Heart left ventricle (tissue), 16 donors: ENCODE measurements at regions not wholly inside any gene's neighbourhood (a gene's known extent, or its start where the extent isn't known, plus 50 kb on each side); places are given as distances from the start of the nearest gene placed in this dataset.

Experiments used
- ATAC-seq, 4 donors: fragments of 200-7000 bp; cut with Tn5 transposase; one replicate each; pipeline ENCODE4 v1.9.1; 2020 to 2022; ENCODE audit warnings: moderate library complexity in 4 of 4, mild to moderate bottlenecking in 3 of 4, moderate number of reproducible peaks in 1 of 4
- DNase-seq, 5 donors: peaks; one replicate each; pipeline ENCODE4 v3.0.0-alpha.2; 2020
- H3K27ac ChIP-seq, 12 donors: fragments of 200-600 bp; sonication (generic) in 4 of 12; one replicate each; pipeline versions ENCODE4 v1.5.0 to v1.8.0; 2016 to 2022; ENCODE audit warnings: mild to moderate bottlenecking in 2 of 12
- H3K27me3 ChIP-seq, 9 donors: fragments of 200-600 bp; sonication (generic) in 2 of 9; one replicate each; pipeline versions ENCODE4 v1.5.1 to v1.8.0; 2016 to 2022; ENCODE audit warnings: mild to moderate bottlenecking in 3 of 9
- H3K36me3 ChIP-seq, 9 donors: fragments of 200-600 bp; sonication (generic) in 2 of 9; one replicate each; pipeline versions ENCODE4 v1.5.0 to v1.8.0; 2018 to 2022; ENCODE audit warnings: mild to moderate bottlenecking in 2 of 9
- H3K4me1 ChIP-seq, 12 donors: fragments of 200-600 bp; sonication (generic) in 4 of 12; one replicate each; pipeline versions ENCODE4 v1.5.0 to v1.8.0; 2016 to 2022; ENCODE audit warnings: mild to moderate bottlenecking in 3 of 12
- H3K4me3 ChIP-seq, 12 donors: fragments of 200-600 bp; sonication (generic) in 4 of 12; one replicate each; pipeline versions ENCODE4 v1.5.0 to v1.8.0; 2017 to 2022; ENCODE audit warnings: mild to moderate bottlenecking in 9 of 12, moderate library complexity in 4 of 12
- H3K9me3 ChIP-seq, 12 donors: fragments of 200-600 bp; sonication (generic) in 4 of 12; one replicate each; pipeline versions ENCODE4 v1.5.0 to v1.8.0; 2016 to 2022; ENCODE audit warnings: mild to moderate bottlenecking in 1 of 12
- POLR2A ChIP-seq, 2 donors: fragments of 450-650 bp; IDR thresholded peaks; one replicate each; pipeline ENCODE4 v1.6.1; 2017; ENCODE audit warnings: antibody characterized with exemption in 2 of 2, mild to moderate bottlenecking in 2 of 2, moderate library complexity in 2 of 2
- WGBS, 4 donors: extraction: QIAGEN DNeasy Blood & Tissue Kit in 2 of 4; methylation state at CpG; one replicate each; pipeline versions ENCODE4 v1.1.5 to v1.1.7; 2013 to 2018; 5-methylcytosine and 5-hydroxymethylcytosine counted together
- intact Hi-C, 10 donors: fragments of 100-400 bp; cut with DNase I; formaldehyde crosslinking; loops; one replicate each; pipeline versions ENCODE4 v1.11.1 to v1.14.2; 2022
- TF ChIP-seq, protein P1 (sequence below), 12 donors: fragments of 200-600 bp; sonication (generic) in 4 of 12; IDR thresholded peaks; one replicate each; pipeline versions ENCODE4 v1.5.0 to v1.8.0; 2018 to 2022; ENCODE audit warnings: antibody characterized with exemption in 12 of 12, mild to moderate bottlenecking in 5 of 12
- donor health status: ischemic (EF 13 %, LVEDD 7.1; RV severe dilation, severe dysfunction).
- donor health status: healthy with polysubstance abuse.
- donor health status: DM: no; HTN: yes; CAD: no.
- donor health status: DM: no; HTN: no; CAD: no.
- donor health status: ischemic (EF 25% LVEDD 6.9; RV normal size, moderate dysfunction).
- donor health status: ischemic (EF 25% LVEDD 5.7; RV mildly dilated, moderate dysfunction).
- donor health status: healthy.
- donor health status: DM: yes; HTN: yes; CAD: no.
- donor health status: ischemic (EF 35%, LVEDD 5.7; RV mildly dilated, moderate dysfunction).
- donor health status: nonischemic (EF 11% LVEDD 7.7; RV severe dilation, severe dysfunction).
- donor health status: DM: yes; HTN: yes; CAD: no.
- donor health status: PGD.
- donor health status: ischemic (EF 29% LVEDD 5.4; RV normal size, mild dysfunction).
- donor health status: nonischemic (EF 23%, LVEDD 6.1; RV moderate dilation, normal function).

DNA sequence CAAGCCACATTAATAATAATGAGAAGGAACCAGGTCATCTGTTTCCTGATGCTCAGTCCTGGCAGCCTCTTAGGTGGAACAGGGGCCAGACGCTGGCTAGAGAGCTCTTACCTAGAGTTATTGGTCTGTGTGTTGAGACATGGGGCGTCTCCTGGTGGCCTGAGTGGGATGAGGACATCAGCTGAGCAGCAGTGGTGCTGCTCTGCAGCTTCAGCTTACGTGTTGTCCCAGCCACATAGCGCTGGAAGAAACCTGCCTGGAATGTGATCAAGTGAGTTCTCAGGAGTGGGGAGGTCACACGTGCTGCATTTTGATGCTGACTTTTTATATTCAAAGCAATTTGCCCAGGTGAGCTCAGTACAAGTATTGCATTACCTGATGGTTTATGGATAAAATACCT is 355.4 kb downstream of the CDH26 start:
- Histone ChIP-seq H3K9me3 (no peaks in the 10 kb centered on the region), H3K27ac (no peak overlapping the region), H3K4me1 (no peaks in the 10 kb centered on the region), H3K4me3 (no peak overlapping the region), H3K27me3 (no peaks in the 10 kb centered on the region), H3K36me3 (no peaks in the 10 kb centered on the region)
- TF ChIP-seq, protein P1, sequence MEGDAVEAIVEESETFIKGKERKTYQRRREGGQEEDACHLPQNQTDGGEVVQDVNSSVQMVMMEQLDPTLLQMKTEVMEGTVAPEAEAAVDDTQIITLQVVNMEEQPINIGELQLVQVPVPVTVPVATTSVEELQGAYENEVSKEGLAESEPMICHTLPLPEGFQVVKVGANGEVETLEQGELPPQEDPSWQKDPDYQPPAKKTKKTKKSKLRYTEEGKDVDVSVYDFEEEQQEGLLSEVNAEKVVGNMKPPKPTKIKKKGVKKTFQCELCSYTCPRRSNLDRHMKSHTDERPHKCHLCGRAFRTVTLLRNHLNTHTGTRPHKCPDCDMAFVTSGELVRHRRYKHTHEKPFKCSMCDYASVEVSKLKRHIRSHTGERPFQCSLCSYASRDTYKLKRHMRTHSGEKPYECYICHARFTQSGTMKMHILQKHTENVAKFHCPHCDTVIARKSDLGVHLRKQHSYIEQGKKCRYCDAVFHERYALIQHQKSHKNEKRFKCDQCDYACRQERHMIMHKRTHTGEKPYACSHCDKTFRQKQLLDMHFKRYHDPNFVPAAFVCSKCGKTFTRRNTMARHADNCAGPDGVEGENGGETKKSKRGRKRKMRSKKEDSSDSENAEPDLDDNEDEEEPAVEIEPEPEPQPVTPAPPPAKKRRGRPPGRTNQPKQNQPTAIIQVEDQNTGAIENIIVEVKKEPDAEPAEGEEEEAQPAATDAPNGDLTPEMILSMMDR (IDR thresholded peaks at IDR 0.05), result no peak
- no peak for TF ChIP-seq POLR2A (IDR thresholded peaks at IDR 0.05)
- intact Hi-C loops, result no loop called here
- WGBS, 4 donors, result 68 to 74% (median 70%) methylated on average over 5 of the region's 5 CpGs
- ATAC-seq, result no peak
- DNase-seq, result no peak

DNA sequence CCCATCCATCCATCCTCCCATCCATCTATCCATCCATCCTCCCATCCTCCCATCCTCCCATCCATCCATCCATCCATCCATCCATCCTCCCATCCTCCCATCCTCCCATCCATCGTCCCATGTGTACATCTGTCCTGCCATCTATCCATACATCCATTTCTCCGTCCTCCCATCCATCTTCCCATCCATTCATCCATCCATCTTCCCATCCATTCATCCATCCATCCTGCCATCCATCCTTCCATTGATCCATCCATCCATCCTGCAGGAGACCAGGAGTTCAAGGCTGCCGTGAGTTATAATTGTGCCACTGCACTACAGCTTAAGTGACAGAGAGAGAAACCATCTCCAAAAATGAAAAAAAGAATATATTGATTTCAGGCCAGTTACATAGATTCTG is 356.5 kb downstream of the CDH26 start:
- WGBS, 4 donors, result 90 to 92% (median 90%) methylated on average over 3 of the region's 3 CpGs

DNA sequence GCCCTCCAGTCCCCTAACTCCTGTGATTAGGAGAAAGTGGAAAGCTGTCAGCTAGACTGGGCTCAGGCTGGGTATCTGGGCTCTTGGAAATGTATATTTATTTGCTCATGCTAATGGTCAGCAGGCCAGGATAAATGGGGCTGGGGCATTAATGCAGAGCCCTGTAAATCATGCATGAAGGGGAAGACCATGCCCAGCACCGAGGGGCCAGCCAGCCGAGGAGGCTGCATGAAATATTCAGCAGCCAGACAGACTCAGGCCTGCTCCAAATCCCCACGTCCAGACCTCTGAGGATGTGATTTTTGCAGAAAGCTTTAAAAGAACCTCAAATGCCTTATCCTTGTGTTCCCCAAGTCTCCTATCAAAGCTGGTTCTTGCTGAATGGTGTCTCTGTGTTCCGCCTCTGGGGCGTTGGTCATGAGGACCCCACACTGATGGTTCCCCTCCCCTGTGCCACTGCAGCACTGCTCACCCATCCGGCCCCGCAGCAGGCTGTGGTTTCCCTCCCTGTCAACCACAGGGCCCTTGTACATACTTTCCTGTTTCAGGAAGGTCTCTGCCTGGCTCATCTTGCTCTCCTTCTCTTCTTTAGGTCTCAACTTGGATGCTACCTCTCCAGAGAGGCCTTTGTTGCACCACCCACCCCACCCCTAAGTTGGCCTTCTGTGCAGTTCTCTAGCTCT is 358.4 kb downstream of the CDH26 start:
- intact Hi-C loops, result no loop called here
- ATAC-seq (no peak), DNase-seq (no peak)
- Histone ChIP-seq H3K4me1 (no peaks in the 10 kb centered on the region), H3K4me3 (no peak overlapping the region), H3K9me3 (no peaks in the 10 kb centered on the region), H3K27me3 (no peaks in the 10 kb centered on the region), H3K27ac (no peak overlapping the region), H3K36me3 (no peaks in the 10 kb centered on the region)
- TF ChIP-seq, protein P1 (IDR thresholded peaks at IDR 0.05), result no peak
- TF ChIP-seq POLR2A (IDR thresholded peaks at IDR 0.05), result no peak
- WGBS, 4 donors, result 77 to 87% (median 84%) methylated on average over 7 of the region's 7 CpGs

More for the DNA sequence above, 356.5 kb downstream of the CDH26 start:
- no peak for DNase-seq
- TF ChIP-seq, protein P1 (IDR thresholded peaks at IDR 0.05), result no peak
- TF ChIP-seq POLR2A (IDR thresholded peaks at IDR 0.05), result no peak
- intact Hi-C loops, result no loop called here
- H3K4me3 ChIP-seq, result no peak overlapping the region
- H3K27ac ChIP-seq, result no peak overlapping the region
- no peaks in the 10 kb centered on the region for H3K4me1 ChIP-seq
- H3K9me3 ChIP-seq, result no peaks in the 10 kb centered on the region
- ATAC-seq, result no peak
- H3K36me3 ChIP-seq, result no peaks in the 10 kb centered on the region
- no peaks in the 10 kb centered on the region for H3K27me3 ChIP-seq

DNA sequence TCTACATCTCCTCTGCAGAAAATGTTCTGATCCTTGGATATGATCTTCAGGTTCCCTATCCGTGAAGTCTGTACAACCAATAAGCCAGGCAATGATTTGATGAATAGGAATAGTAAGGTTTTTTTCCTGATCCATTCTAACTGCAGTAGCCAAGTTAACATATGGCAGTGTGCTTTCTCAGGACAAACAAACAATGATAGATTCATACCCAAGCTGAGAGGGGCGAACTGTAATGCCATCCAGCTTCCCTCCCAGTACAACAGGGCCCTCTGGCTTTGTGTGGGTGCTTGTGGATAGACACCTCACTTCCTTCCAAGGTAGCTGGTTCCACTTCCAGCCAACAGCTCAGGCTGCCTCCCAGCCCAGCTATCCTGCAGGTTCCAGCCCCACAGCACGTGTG is 359.2 kb downstream of the CDH26 start:
- no peaks in the 10 kb centered on the region for H3K4me1 ChIP-seq
- 70 to 77% (median 72%) methylated on average over 3 of the region's 3 CpGs for WGBS, 4 donors
- DNase-seq, result no peak
- intact Hi-C loops, result no loop called here
- H3K27ac ChIP-seq, result no peak overlapping the region
- no peaks in the 10 kb centered on the region for H3K9me3 ChIP-seq
- H3K36me3 ChIP-seq, result no peaks in the 10 kb centered on the region
- no peak overlapping the region for H3K4me3 ChIP-seq
- no peaks in the 10 kb centered on the region for H3K27me3 ChIP-seq
- TF ChIP-seq, protein P1 (IDR thresholded peaks at IDR 0.05), result no peak
- TF ChIP-seq POLR2A (IDR thresholded peaks at IDR 0.05), result no peak
- no peak for ATAC-seq
